Neural progenitor cell (in vitro differentiated cells): ENCODE measurements at regions not wholly inside any gene's neighbourhood (a gene's known extent, or its start where the extent isn't known, plus 50 kb on each side); places are given as distances from the start of the nearest gene placed in this dataset.

Experiments
- DNase-seq: peaks from one replicate; pipeline ENCODE4 v3.0.0-alpha.2; 2016; ENCODE audit warnings: low spot score
- H2AFZ ChIP-seq: fragments of 200-600 bp; sonication (generic); replicated peaks from 2 replicates; pipeline ENCODE4 v1.6.1; 2016; ENCODE audit warnings: antibody characterized with exemption
- H3F3A ChIP-seq: fragments of 200-600 bp; sonication (generic); 2 replicates; pipeline ENCODE4 v1.6.1; 2016; ENCODE audit warnings: antibody characterized with exemption, low read depth
- H3K27ac ChIP-seq: fragments of 200-600 bp; sonication (generic); 2 replicates; pipeline ENCODE4 v1.5.1; 2016; ENCODE audit warnings: mild to moderate bottlenecking
- H3K27me3 ChIP-seq: fragments of 200-600 bp; sonication (generic); 2 replicates; pipeline ENCODE4 v1.6.1; 2016; ENCODE audit warnings: mild to moderate bottlenecking, moderate library complexity
- H3K36me3 ChIP-seq: fragments of 200-600 bp; sonication (generic); 2 replicates; pipeline ENCODE4 v1.5.1; 2016
- H3K4me1 ChIP-seq: fragments of 200-600 bp; sonication (generic); 2 replicates; pipeline ENCODE4 v1.6.1; 2016; ENCODE audit warnings: mixed run types
- H3K4me2 ChIP-seq: fragments of 200-600 bp; sonication (generic); 2 replicates; pipeline ENCODE4 v1.6.1; 2016
- H3K4me3 ChIP-seq: fragments of 200-600 bp; sonication (generic); 2 replicates; pipeline ENCODE4 v1.5.1; 2016
- H3K79me2 ChIP-seq: fragments of 200-600 bp; sonication (generic); 2 replicates; pipeline ENCODE4 v1.6.1; 2016; ENCODE audit warnings: low read depth
- H3K9ac ChIP-seq: fragments of 200-600 bp; sonication (generic); 2 replicates; pipeline ENCODE4 v1.6.1; 2016
- H3K9me3 ChIP-seq: fragments of 200-600 bp; sonication (generic); 2 replicates; pipeline ENCODE4 v1.5.1; 2016; ENCODE audit warnings: low read depth
- H4K20me1 ChIP-seq: fragments of 200-600 bp; sonication (generic); 2 replicates; pipeline ENCODE4 v1.6.1; 2016; ENCODE audit warnings: low read depth
- H3K27ac Mint-ChIP-seq: 3 replicates; pipeline ENCODE4 v1.8.0; 2021; ENCODE audit warnings: mixed read lengths
- H3K27me3 Mint-ChIP-seq: 2 replicates; pipeline ENCODE4 v1.8.0; 2022; ENCODE audit warnings: low read depth, mild to moderate bottlenecking, inconsistent platforms, moderate library complexity, mixed read lengths; ENCODE audit not compliant: insufficient read depth
- H3K36me3 Mint-ChIP-seq: 3 replicates; pipeline ENCODE4 v1.8.0; 2021; ENCODE audit warnings: mixed read lengths
- H3K4me1 Mint-ChIP-seq: 3 replicates; pipeline ENCODE4 v1.8.0; 2021; ENCODE audit warnings: mixed read lengths
- H3K4me3 Mint-ChIP-seq: 3 replicates; pipeline ENCODE4 v1.8.0; 2021; ENCODE audit warnings: mild to moderate bottlenecking, moderate library complexity, mixed read lengths
- H3K9me3 Mint-ChIP-seq: 3 replicates; pipeline ENCODE4 v1.8.0; 2020; ENCODE audit warnings: mixed read lengths
- CTCF ChIP-seq: fragments of 200-600 bp; sonication (generic); IDR thresholded peaks from 2 replicates; pipeline ENCODE4 v1.5.1; 2017; ENCODE audit warnings: antibody characterized with exemption, mild to moderate bottlenecking
- EZH2 ChIP-seq: fragments of 200-600 bp; sonication (generic); IDR thresholded peaks from 2 replicates; pipeline ENCODE4 v1.6.1; 2017; ENCODE audit warnings: antibody characterized with exemption, mild to moderate bottlenecking, moderate library complexity
- EZH2phosphoT487 ChIP-seq: fragments of 200-600 bp; sonication (generic); IDR thresholded peaks from 2 replicates; pipeline ENCODE4 v1.6.1; 2017; ENCODE audit warnings: antibody characterized with exemption

GRCh38 chr9:115743709-115744605 lies 409.6 kb upstream of the PAPPA start:
- Histone ChIP-seq H3K4me2 (no peak overlapping the region), H4K20me1 (no peaks in the 10 kb centered on the region), H2AFZ (no peak overlapping the region), H3F3A (no peaks in the 10 kb centered on the region), H3K27ac (no peak overlapping the region), H3K79me2 (no peaks in the 10 kb centered on the region), H3K4me1 (no peaks in the 10 kb centered on the region), H3K4me3 (no peak overlapping the region), H3K9ac (no peak overlapping the region), H3K27me3 (no peaks in the 10 kb centered on the region), H3K36me3 (no peaks in the 10 kb centered on the region), H3K9me3 (no peaks in the 10 kb centered on the region)
- no peaks in the 10 kb centered on the region for H3K36me3 Mint-ChIP-seq
- no peak overlapping the region for H3K4me3 Mint-ChIP-seq
- no peaks in the 10 kb centered on the region for H3K4me1 Mint-ChIP-seq
- no peak for DNase-seq
- no peaks in the 10 kb centered on the region for H3K9me3 Mint-ChIP-seq
- no peak for TF ChIP-seq EZH2phosphoT487
- TF ChIP-seq CTCF = no peak
- TF ChIP-seq EZH2 = no peak
- no peak overlapping the region for H3K27ac Mint-ChIP-seq
- no peaks in the 10 kb centered on the region for H3K27me3 Mint-ChIP-seq

- Mint-ChIP-seq H3K4me1 (no peaks in the 10 kb centered on the region), H3K4me3 (no peak overlapping the region), H3K36me3 (no peaks in the 10 kb centered on the region), H3K27me3 (no peaks in the 10 kb centered on the region), H3K9me3 (no peaks in the 10 kb centered on the region), H3K27ac (no peak overlapping the region)
- Histone ChIP-seq H3K27me3 (no peaks in the 10 kb centered on the region), H3F3A (no peaks in the 10 kb centered on the region), H3K27ac (no peak overlapping the region), H2AFZ (no peak overlapping the region), H4K20me1 (no peaks in the 10 kb centered on the region), H3K9me3 (no peaks in the 10 kb centered on the region), H3K4me2 (no peak overlapping the region), H3K36me3 (no peaks in the 10 kb centered on the region), H3K79me2 (no peaks in the 10 kb centered on the region), H3K4me1 (no peaks in the 10 kb centered on the region), H3K4me3 (no peak overlapping the region), H3K9ac (no peak overlapping the region)
- TF ChIP-seq EZH2phosphoT487 (no peak), CTCF (no peak), EZH2 (no peak)
- DNase-seq = no peak
Measured at GRCh38 chr9:115746496-115746895, 407.1 kb upstream of the PAPPA start.

- no peaks in the 10 kb centered on the region for H3K36me3 ChIP-seq
- H3K9me3 Mint-ChIP-seq = no peaks in the 10 kb centered on the region
- H3K9ac ChIP-seq = no peak overlapping the region
- H3K36me3 Mint-ChIP-seq = no peaks in the 10 kb centered on the region
- H3K4me2 ChIP-seq = no peak overlapping the region
- no peaks in the 10 kb centered on the region for H3K27me3 Mint-ChIP-seq
- DNase-seq = no peak
- H3F3A ChIP-seq = no peaks in the 10 kb centered on the region
- no peak overlapping the region for H3K4me3 ChIP-seq
- TF ChIP-seq EZH2phosphoT487 (no peak), EZH2 (no peak), CTCF (no peak)
- H3K9me3 ChIP-seq = no peaks in the 10 kb centered on the region
- H2AFZ ChIP-seq = no peak overlapping the region
- H3K79me2 ChIP-seq = no peaks in the 10 kb centered on the region
- no peaks in the 10 kb centered on the region for H3K4me1 Mint-ChIP-seq
- H3K27ac ChIP-seq = no peak overlapping the region
- H4K20me1 ChIP-seq = no peaks in the 10 kb centered on the region
- H3K27ac Mint-ChIP-seq = no peak overlapping the region
- H3K27me3 ChIP-seq = no peaks in the 10 kb centered on the region
- H3K4me3 Mint-ChIP-seq = no peak overlapping the region
- H3K4me1 ChIP-seq = no peaks in the 10 kb centered on the region
Measured at GRCh38 chr9:115747731-115748130, 405.9 kb upstream of the PAPPA start.
